Endothelial cell (in vitro differentiated cells): ENCODE measurements at regions not wholly inside any gene's neighbourhood (a gene's known extent, or its start where the extent isn't known, plus 50 kb on each side); places are given as distances from the start of the nearest gene placed in this dataset.

Source experiments
- DNase-seq: peaks from one replicate; pipeline ENCODE4 v3.0.0; 2021; ENCODE audit warnings: low spot score
- H3K27ac Mint-ChIP-seq: one replicate; pipeline ENCODE4 v1.8.0; 2021; ENCODE audit warnings: mixed read lengths, inconsistent platforms; ENCODE audit not compliant: unreplicated experiment
- H3K27me3 Mint-ChIP-seq: one replicate; pipeline ENCODE4 v1.8.0; 2021; ENCODE audit warnings: mild to moderate bottlenecking, moderate library complexity, mixed read lengths, inconsistent platforms; ENCODE audit not compliant: unreplicated experiment
- H3K36me3 Mint-ChIP-seq: one replicate; pipeline ENCODE4 v1.8.0; 2021; ENCODE audit warnings: mild to moderate bottlenecking, low read depth, mixed read lengths, inconsistent platforms; ENCODE audit not compliant: unreplicated experiment
- H3K4me1 Mint-ChIP-seq: one replicate; pipeline ENCODE4 v1.8.0; 2021; ENCODE audit warnings: mild to moderate bottlenecking, mixed read lengths, inconsistent platforms; ENCODE audit not compliant: unreplicated experiment
- H3K4me3 Mint-ChIP-seq: one replicate; pipeline ENCODE4 v1.8.0; 2021; ENCODE audit warnings: mild to moderate bottlenecking, mixed read lengths, inconsistent platforms; ENCODE audit not compliant: unreplicated experiment
- H3K9me3 Mint-ChIP-seq: one replicate; pipeline ENCODE4 v1.8.0; 2021; ENCODE audit warnings: mixed read lengths, inconsistent platforms; ENCODE audit not compliant: unreplicated experiment
- CTCF ChIP-seq: fragments of 200-600 bp; sonication (generic); IDR thresholded peaks from one replicate; pipeline ENCODE4 v1.5.0; 2021; ENCODE audit warnings: antibody characterized with exemption; ENCODE audit not compliant: unreplicated experiment

- Mint-ChIP-seq H3K27ac (no peak overlapping the region), H3K4me1 (peaks cover 4% of the 10 kb centered on the region), H3K36me3 (no peaks in the 10 kb centered on the region), H3K9me3 (no peaks in the 10 kb centered on the region), H3K4me3 (no peak overlapping the region), H3K27me3 (no peaks in the 10 kb centered on the region)
- no peak for TF ChIP-seq CTCF
- no peak for DNase-seq
Measured at GRCh38 chr12:89831310-89832095, 122.9 kb upstream of the ATP2B1 start.

DNA sequence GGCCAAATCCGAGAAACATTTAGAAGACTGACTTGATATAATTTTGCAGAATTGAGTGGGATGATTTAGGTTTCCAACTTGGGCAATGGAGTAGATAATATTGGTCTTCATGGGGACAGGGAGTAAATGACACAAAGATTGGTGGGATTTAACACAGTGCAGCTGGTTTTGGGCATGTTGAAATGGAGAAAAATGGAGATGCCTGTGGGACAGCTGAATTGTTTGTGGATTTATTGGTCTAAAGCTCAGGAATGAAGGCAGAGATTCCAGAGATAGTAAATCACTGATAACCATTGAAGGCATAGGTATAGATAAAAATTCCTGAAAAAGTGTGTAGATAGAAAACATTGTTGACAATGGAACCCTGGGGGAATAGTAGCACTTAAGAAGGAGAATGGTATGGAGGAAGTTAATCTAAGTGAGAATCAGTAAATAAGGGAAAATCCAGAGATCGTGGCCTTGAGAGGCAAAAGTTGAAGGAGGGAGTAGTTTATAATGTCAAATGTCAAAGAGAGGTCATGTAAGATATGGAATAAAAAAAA lies 120.9 kb upstream of the ATP2B1 start:
- Mint-ChIP-seq H3K9me3 (no peaks in the 10 kb centered on the region), H3K27ac (no peak overlapping the region), H3K4me1 (no peaks in the 10 kb centered on the region), H3K36me3 (no peaks in the 10 kb centered on the region), H3K4me3 (no peak overlapping the region), H3K27me3 (no peaks in the 10 kb centered on the region)
- DNase-seq = no peak
- no peak for TF ChIP-seq CTCF

DNA sequence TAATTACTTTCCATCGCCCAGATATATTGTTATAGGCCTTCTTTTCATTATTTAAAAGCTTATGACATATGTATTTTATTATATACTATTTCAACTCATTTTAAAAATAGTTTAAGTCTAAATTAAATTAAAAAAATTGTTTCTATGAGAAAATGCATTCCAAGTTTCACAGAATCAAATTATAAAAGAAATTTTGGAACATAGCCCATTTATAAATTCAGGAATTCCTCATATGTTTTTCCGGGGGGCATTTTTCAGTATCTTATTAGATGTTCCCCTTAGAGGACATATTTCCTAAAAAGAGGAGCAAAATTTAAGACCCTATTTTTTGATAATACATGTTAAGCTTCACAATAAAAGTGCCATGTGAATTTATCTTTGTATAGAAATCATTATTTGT lies 119.9 kb upstream of the ATP2B1 start:
- DNase-seq = no peak
- Mint-ChIP-seq H3K4me1 (no peaks in the 10 kb centered on the region), H3K27me3 (no peaks in the 10 kb centered on the region), H3K9me3 (no peaks in the 10 kb centered on the region), H3K27ac (no peak overlapping the region), H3K4me3 (no peak overlapping the region), H3K36me3 (no peaks in the 10 kb centered on the region)
- no peak for TF ChIP-seq CTCF

DNA sequence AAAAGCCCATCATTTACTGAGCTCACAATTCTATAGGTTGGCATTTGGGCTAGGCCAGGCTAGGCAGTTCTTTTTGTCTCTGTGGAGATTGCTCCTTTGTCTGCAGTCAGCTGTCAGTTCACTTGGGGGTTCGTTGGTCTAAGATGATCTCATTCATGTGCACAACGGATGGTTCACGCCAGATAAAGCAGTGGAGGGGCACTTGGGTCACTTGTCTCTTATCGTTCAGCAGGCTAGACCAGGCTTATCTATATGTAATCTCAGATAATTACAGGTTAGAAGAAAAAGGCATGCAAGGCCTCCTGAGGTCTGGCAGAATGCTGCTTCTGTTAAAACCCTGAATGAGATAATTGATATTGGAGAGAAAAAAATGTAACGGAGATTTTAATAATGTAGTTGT lies 119.0 kb upstream of the ATP2B1 start:
- H3K9me3 Mint-ChIP-seq = no peaks in the 10 kb centered on the region
- no peaks in the 10 kb centered on the region for H3K4me1 Mint-ChIP-seq
- no peak for TF ChIP-seq CTCF
- no peaks in the 10 kb centered on the region for H3K36me3 Mint-ChIP-seq
- H3K4me3 Mint-ChIP-seq = no peak overlapping the region
- no peak overlapping the region for H3K27ac Mint-ChIP-seq
- H3K27me3 Mint-ChIP-seq = no peaks in the 10 kb centered on the region
- no peak for DNase-seq

DNA sequence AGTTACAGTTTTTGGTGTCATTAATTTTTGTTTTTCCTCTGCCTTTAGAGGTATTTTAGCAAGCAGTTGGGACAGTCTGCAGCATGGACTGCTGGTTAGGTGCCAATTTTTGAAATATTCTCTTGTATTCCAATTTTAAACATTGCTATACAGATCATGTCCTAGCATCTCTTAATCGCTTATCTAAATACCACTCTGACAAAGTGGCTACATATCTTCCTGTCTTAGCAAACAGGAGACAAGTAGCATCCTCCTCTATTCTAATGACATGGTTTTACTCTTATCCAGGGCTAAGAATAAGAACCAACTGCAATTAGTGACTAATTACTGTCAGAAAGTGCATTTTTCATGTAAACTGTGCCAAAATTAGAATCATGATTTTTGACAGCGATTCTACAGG lies 117.8 kb upstream of the ATP2B1 start:
- Mint-ChIP-seq H3K4me3 (no peak overlapping the region), H3K36me3 (no peaks in the 10 kb centered on the region), H3K4me1 (no peaks in the 10 kb centered on the region), H3K27me3 (no peaks in the 10 kb centered on the region), H3K27ac (no peak overlapping the region), H3K9me3 (no peaks in the 10 kb centered on the region)
- no peak for TF ChIP-seq CTCF
- no peak for DNase-seq
